NCI-H1436 (cell line): ENCODE measurements at regions not wholly inside any gene's neighbourhood (a gene's known extent, or its start where the extent isn't known, plus 50 kb on each side); places are given as distances from the start of the nearest gene placed in this dataset.
"Not testable (repeated sequence)": the region's sequence is repeated elsewhere in the genome, so short reads cannot be mapped to it uniquely, and the experiment has no call there.

ENCODE experiments used
- DNase-seq: peaks from one replicate; lab custom pipeline; 2025; lab: John Stamatoyannopoulos, UW

DNA sequence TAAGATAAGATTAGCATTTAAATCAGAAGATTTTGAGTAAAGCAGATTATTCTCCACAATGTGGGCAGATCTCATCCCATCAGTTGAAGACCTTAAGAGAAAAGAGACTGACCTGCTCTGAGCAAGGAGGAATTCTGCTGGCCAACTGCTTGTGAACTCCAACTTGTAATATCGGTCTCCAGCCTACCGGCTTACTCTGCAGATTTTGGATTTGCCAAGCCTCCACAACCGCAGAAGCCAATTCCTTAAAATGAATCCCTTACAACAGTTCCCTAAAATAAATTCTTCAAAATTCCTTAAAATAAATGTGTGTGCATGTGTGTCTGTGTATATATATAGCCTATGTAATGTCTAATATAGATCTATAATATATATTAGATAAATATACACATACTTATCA lies 107.4 kb upstream of the KLF13 start:
- DNase-seq: no peak

DNA sequence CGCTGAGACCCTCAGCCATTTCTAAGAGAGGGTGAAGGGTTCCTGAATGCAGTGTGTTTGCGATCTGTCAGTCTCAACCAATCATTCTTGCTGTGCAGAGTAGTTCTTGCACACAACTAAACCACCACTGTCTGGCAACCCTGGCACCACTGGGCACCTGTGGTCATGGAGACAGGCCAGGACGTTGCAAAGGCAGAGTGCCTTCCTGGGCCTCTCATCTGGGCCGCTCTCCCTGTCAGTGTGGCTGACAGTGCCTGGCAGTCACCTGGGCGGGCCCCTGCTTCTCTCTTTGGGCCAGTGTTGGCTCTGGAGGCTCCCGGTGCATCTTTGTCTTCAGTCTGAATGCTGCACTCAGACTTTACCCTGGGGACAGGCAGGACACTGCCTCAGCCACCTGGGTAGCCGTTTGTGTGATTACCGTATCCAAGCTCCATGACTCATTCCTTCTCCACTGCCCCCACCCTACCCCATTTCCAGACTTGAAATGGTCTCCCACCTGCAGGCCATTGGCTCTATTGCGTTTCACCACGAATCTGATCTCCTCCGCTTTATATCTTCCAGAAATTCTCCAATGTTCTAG lies 104.6 kb upstream of the KLF13 start:
- DNase-seq: peak; percentile 40

DNA sequence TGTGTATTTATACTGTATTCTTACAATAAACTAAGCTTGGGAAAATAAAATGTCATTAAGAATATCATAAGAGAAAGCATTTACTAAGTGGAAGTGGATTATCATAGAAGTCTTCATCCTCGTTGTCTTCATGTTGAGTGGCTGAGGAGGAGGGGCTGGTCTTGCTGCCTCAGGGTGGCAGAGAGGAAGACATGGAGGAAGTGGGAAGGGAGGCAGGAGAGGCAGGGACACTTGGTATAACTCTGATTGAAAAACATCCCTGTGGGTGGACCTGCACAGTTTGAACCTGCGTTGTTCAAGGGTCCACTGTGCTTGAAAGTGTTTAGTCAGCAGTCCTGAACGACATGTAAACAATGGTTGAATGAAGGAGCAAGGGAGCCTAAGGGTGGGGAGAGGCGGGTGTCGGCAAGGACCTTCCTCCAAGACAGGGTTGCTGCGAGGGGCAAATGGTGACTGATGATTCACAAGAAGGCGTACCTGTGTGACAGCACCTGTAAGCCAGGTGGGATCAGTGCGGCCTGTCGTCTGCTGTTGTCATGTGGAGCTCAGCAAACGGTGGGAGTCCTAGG lies 103.8 kb upstream of the KLF13 start:
- DNase-seq: no peak

DNA sequence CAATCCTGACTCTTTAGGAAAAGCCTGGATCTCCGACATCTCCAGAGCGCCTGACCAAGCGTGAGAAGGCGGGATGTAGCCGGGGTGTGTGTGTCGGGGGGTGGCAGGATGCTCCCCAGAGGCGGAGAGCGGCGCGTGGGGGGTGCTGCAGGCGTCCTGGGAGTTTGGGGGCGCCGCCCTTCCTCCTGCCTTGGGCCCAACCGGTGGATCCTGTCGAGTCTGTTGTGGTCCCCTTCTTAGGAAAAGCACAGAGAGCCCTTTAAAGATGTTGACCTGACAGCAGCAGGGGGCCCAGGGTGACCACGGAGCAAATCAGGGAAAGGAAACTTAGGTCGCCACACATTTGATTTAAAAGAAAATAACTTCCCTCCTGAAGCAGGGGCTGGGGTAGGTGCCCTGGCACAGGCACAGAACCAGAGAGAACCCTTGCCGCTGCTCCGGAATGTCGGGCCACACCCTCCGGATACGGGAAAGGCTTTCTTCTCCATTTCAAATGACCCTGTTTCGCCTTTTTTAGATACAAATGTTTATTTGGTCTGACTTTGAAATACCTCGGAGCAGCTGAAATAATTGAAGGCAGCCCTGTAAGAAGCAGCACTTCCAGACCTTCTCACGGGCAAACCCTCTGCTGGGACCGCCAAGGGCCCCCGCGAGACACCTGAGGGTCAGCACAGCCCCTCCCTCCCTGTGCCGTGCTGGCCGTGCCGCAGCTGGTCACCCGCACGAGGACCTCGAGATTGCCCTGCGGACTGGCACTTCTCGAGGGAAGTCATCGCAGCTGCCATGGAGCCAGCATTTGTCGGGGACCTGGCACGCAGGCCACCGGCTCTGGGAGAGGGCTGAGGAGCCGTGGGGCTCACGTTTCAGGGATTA lies 102.9 kb upstream of the KLF13 start:
- DNase-seq: no peak

DNA sequence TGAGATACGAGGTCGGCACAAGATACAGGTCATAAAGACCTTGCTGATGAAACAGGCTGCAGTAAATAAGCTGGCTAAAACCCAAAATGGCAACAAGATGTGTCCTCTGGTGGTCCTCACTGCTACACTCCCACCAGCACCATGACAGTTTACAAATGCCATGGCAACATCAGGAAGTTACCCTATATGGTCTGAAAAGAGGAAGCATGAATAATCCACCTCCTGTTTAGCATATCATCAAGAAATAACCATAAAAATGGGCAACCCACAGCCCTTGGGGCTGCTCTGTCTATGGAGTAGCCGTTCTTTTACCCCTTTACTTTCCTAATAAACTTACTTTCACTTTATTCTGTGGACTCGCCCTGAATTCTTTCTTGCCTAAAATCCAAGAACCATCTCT lies 102.0 kb upstream of the KLF13 start:
- not testable (repeated sequence) for DNase-seq

DNA sequence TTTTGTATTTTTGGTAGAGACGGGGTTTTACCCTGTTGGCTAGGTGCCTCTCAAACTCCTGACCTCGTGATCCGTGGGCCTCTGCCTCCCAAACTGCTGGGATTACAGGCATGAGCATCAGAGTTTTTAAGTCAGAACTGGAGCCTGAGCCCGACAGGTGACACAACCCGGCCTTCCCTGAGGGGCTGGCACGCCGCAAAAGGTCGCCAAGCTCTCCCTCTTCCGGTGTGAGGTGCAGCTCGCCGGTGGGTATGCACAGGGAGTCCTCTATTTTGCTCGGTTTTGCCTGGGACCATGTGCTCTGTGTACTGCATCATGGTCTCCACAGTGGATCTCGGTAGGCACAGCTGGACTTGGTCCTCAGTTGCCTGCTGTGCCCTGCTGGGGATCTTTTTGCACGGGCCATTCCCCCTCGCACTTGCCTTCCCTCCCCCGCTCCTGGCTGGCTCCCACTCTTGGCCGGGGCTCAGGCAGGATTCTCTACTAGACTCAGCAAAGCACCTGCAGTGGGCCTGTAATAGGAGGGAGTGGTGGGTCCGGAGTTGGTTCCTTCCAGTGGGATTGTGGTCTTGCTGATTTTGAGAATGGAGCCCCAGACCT lies 101.2 kb upstream of the KLF13 start:
- no peak for DNase-seq

DNA sequence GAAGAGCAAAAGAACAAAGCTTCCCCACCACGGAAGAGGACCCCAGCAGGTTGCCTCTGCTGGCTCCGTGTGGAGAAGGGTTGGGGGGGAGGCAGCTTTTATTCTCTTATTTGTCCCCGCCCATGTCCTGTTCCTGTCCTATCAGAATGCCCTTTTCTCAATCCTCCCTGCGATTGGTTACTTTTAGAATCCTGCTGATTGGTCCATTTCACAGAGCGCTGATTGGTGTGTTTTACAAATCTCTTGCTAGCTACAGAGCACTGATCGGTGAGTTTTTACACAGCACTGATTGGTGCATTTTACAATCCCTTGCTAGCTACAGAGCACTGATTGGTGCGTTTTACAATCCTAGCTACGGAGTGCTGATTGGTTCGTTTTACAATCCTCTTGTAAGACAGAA lies 100.6 kb upstream of the KLF13 start:
- DNase-seq: no peak

DNA sequence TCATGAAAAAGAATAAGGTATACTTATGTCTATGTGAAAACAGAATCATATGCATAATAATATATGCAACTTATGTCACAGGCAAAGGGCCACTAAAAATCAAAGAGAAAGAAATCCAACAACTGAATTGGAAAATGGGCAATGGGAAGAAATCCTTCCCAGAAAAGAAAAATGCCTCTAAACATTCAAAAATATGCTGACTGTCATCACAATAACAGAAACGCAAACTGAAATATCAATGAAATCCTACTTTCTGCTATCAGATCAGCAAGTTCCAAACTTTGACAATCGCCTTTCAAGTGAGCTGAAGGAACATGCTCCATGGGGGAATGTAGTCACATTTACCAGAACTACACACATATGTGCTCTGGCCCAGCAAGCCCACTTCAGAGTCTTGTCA lies 99.4 kb upstream of the KLF13 start:
- no peak for DNase-seq

DNA sequence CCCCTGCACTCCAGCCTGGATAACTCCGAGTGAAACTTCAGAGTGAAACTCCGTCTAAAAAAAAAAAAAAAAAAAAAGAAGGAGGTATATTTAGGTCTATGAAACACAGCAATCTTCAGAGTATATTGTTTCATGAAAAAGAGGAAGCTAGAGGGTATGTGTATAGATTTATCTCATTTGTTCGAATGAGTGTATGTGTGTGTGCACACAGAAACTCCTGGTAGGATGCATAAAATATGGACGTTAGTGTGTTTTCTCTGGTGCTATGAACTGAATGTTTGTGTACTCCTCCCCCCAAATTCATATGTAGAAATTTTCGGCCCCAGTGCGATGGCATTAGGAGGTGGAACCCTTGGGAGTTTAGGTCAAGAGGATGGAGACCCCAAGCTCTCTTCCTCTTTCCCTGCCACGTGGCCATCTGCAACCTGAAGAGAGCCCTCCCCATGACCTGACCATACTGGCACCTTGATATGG lies 98.6 kb upstream of the KLF13 start:
- DNase-seq: no peak

DNA sequence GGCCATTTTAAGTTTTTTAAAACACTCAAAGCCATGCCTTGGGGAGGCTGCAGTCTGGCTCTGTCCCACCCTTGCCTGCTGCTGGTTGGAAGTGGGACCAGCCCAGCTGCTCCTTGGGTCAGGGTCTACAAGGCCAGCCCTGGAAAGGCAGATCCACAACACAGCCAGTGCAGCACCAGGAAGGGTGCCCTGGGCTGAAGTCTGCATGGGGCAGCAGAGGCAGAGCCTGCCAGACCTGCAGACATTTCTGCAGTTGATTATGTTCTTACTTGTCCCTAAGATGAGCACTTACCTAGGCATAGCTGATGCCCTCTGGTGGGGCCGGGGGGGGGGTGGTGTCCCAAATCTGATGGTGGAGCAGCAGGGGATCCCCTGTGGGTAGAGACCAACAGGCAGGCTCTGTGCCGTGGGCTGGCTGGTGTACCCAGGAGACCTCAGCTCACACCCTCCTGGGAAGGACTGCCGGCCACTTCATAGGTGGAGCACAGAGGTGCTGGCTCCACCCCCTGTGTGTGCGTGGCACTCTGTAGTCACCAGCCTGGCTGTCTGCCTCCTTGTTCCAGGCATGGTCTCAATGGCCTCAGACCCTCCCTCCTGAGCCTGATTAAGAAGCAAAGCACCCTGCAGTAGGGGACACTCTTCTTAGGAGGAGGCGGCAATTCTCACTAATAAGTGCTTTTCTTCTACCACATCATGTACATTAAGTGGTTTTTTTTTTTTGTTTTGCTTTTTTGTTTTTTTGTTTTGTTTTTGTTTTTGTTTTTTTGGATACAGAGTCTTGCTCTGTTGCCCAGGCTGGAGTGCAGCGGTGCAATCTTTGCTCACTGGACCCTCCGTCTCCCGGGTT lies 97.4 kb upstream of the KLF13 start:
- DNase-seq: peak; percentile 79

DNA sequence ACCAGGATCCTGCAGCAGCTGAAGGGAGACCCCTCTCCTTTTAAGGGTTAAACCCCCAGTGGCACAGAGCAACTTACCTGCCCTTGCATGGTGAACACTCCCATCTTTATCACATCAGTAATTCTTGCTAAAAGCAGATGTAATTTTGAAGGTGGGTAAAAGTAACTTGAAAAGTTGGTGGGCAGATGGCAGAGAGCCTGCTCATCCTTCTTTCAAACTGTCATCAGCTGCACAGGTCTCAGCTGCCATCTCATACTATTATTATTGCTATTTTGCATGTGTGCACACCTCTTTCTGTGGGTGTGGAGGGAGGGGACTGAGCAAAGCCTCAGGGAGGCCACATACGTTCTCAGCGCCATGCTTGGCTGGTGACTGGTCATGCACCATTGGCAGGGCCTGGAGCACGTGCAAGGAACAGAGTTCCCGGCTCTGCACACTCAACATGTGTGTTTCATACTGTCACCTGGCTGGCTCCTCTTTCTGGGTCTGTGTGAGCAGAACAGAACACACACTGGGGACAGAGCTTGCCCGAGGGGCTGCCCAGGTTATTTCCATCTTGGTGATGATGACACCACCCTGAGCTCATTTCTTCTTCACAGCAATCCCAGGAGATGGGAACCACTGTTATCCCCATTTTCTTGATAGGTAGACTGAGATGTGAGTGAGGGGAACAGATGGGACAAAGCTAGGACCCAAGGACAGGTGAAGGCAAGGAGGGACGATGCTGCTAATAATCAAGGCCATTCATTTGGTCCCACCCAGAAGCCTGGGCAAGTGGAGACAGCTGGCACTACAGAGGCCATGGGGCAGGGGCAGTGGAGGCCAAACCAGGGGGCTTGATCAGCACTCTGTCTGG lies 95.8 kb upstream of the KLF13 start:
- no peak for DNase-seq

DNA sequence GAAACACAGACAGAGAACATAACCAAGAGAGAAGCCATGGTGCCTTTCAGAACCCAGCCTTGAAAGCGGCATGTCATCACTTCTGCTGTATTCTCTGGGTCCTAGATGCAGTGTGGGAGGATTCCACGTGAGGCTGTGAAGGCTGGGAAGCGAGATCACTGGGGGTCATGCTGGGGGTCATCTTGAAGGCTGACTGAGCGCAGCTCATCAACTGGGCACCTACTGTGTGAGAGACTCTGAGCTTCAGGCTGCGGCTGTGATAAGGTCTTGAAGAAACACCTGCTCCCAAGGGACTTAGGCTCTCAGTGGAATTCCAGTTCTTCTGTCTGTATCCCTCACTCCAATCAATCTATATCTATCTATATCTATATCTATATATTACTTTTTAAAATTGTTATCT lies 91.8 kb upstream of the KLF13 start:
- DNase-seq: no peak

DNA sequence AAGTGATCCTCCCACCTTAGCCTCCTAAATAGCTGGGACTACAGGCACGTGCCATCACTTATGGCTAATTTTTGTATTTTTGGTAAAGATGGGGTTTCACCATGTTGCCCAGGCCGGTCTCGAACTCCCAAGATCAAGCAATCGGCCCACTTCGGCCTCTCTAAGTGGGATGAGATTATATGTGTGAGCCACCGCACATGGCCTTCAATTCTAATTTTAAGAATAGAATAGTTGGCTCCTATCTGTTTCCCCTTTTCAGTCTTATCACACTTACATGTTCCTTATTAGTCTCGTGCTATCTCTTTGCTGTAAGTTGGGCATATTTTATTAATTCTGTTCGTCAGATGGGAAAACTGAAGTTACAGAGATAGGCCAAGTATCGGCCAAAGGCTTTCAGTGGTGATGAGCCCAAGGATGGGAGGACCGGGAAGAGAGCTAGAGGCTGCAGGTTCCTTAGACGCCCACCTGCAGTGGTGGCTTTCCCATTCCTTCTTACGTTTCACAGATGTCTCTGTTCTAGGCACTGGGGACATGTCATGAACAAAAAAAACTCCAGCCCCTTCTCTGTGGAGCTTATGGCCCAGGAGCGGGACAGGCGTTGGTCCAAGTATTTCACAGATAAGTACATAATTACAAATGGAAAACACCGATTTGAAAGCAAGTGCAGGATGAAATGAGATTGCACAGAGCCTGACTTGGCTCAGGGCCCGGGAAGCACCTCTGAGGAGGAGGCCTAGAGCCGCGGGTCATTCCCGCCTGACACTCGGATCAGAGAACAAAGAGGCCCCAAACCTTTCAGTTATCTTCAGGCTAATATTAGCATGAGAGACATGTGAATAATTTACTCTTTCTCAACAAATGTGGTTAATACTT lies 91.1 kb upstream of the KLF13 start:
- peak; percentile 65 for DNase-seq

DNA sequence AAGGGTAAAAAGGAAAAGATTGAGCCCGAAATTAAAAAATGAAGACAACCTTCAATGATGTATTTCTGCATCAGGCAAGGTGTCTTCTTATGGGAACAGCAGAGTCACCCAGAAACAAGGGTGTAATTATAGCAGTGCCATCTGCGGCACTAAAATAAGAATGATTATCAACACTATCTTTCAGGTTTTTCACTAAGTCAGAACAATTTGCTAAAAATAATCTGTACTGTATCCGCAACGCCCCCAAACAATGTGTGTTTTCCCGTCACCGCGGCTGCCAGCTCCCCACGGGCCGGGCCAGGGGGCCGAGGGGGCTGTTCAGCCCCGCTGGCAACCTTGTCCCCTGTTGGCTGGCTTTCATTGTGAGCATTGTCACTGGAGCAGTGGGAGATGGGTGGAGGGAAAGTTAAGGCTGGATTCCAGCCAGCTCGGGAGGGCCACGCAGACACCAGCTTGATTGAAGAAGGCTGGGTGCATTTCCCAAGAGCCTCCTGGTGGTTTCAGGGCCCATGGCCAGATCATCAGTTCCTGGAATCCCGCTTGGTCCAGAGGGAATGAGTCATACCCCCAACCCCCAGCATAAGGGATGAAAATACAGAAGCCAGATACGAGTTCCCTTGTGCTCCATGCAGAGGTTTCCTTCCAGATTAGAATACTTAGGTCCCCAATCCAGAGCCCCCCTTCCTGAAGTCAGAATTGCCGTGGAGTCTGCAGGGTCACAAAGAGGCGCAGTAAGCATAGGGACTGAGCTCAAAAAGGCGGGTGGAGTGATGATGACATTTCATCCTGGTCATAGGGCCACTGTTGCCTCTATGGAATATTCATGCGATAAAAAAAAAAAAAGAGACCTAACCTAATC lies 90.2 kb upstream of the KLF13 start:
- peak; percentile 49 for DNase-seq

DNA sequence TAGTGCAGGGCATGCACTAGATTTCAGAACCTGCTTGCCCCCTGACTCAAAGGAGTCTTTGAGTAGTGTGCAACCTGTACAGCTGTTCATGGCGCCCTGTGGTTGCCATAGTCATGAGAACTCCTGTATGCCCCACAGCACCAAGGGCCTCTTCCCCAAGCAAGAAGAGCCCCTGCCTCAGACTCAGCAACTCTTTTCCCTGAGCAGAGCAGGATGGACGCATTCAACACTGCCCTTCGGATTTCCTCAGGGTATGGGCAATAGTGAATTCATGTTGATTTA lies 89.7 kb upstream of the KLF13 start:
- no peak for DNase-seq

DNA sequence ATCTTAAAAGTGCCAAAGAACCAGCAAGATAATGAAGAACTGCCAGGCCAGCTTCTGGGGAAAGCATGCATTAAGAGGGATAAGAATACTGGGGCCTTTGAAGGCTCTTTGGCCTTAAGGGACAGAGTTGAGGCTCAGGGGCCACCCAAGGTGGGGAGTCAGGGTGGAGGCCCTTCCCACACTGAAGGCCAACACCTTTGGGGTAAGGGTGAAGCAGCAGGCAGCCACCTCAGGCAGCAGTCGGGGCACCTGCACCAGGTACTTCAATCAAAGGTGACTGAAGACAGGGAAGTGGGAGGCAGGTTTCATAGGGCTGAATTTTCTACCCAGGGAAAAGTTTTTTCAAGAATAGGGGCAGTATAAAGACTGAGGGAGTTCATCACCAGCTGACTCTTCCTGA lies 87.7 kb upstream of the KLF13 start:
- DNase-seq: no peak

DNA sequence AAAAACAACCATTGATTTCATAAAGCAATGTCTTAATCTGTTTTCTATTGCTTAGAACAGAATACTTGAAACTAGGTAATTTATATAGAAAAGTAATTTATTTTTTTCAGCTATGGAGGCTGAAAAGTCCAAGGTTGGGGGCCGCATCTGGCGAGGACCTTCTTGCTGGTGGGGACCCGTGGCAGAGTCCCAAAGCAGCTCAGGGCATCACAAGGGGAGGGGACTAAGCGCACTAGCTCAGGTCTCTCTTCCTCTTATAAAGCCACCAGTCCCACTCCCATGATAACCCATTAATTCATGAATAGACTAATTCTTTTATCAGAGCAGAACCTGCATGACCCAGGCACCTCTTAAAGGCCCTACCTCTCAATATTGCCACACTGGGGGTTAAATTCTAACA lies 87.2 kb upstream of the KLF13 start:
- no peak for DNase-seq

DNA sequence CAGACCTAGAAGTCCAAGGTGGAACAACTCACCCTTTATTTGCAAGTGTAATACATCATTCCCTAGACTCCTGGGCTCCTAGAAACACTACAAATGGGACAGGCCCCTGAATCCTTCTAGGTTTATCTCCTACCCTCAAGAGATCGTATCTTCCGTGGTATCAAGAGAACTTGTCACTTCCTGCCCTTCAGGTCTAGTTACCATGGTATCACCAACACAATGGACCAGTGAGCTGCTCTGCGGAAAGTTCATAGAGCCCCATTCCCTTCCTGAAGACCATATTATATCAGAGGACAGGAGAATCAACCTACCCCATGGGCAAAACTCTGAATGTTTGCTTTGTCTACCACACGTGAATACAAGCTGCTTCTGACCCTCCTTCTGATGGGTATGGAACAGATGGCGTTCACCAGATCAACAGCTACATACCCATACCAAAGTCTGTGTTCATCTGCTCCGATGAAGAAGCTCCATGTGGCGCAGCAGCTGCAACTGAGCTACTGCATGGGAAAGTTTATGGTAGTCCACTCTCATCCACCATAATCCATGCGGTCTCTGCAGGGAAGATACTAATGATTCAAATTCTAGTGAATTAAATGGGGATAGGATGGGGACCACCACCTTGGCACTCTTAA lies 84.6 kb upstream of the KLF13 start:
- DNase-seq: no peak

DNA sequence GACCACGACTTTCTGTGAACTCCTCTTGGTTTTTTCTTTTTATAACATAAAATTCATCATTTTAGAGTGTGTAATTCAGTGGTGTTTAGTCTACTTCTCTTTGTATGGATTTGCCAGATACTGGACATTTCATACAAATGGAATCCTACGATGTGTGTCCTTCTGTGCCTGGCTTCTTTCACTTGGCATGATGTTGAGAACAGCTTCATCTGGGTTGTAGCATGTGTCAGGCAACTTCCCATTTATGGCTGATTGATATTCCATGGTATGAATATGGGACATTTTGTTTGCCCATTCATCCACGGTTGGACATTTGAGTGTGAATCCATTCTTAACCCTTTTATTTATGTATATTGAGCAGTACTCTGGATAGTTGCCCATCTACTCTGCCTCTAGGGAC lies 82.7 kb upstream of the KLF13 start:
- DNase-seq: no peak
